Neural crest cell (in vitro differentiated cells): ENCODE measurements at regions not wholly inside any gene's neighbourhood (a gene's known extent, or its start where the extent isn't known, plus 50 kb on each side); places are given as distances from the start of the nearest gene placed in this dataset.

ENCODE experiments used
- DNase-seq: peaks from one replicate; pipeline ENCODE4 v3.0.0; 2021; ENCODE audit warnings: low read depth, mixed read lengths, low spot score
- H3K27ac Mint-ChIP-seq: one replicate; pipeline ENCODE4 v1.8.0; 2021; ENCODE audit warnings: mild to moderate bottlenecking, mixed read lengths; ENCODE audit not compliant: unreplicated experiment
- H3K27me3 Mint-ChIP-seq: 2 replicates; pipeline ENCODE4 v1.8.0; 2021; ENCODE audit warnings: low read depth, mild to moderate bottlenecking, mixed read lengths
- H3K36me3 Mint-ChIP-seq: 2 replicates; pipeline ENCODE4 v1.8.0; 2021; ENCODE audit warnings: low read depth, mild to moderate bottlenecking, mixed read lengths
- H3K4me1 Mint-ChIP-seq: 2 replicates; pipeline ENCODE4 v1.8.0; 2021; ENCODE audit warnings: mixed read lengths
- H3K4me3 Mint-ChIP-seq: one replicate; pipeline ENCODE4 v1.8.0; 2021; ENCODE audit warnings: mild to moderate bottlenecking, mixed read lengths
- H3K9me3 Mint-ChIP-seq: 2 replicates; pipeline ENCODE4 v1.8.0; 2021; ENCODE audit warnings: mixed read lengths
- CTCF ChIP-seq: fragments of 200-600 bp; sonication (generic); conservative IDR thresholded peaks from 2 replicates; pipeline ENCODE4 v1.5.0; 2021; ENCODE audit warnings: antibody characterized with exemption, mild to moderate bottlenecking

GRCh38 chr9:106766616-106767015, 96.3 kb upstream of the ZNF462 start:
- no peaks in the 10 kb centered on the region for H3K4me1 Mint-ChIP-seq
- H3K36me3 Mint-ChIP-seq: no peaks in the 10 kb centered on the region
- TF ChIP-seq CTCF: no peak
- H3K9me3 Mint-ChIP-seq: no peaks in the 10 kb centered on the region
- H3K27me3 Mint-ChIP-seq: no peaks in the 10 kb centered on the region
- no peak overlapping the region for H3K4me3 Mint-ChIP-seq
- no peak overlapping the region for H3K27ac Mint-ChIP-seq
- DNase-seq: no peak

- Mint-ChIP-seq H3K27me3 (no peaks in the 10 kb centered on the region), H3K27ac (no peak overlapping the region), H3K36me3 (no peaks in the 10 kb centered on the region), H3K9me3 (no peaks in the 10 kb centered on the region), H3K4me3 (no peak overlapping the region), H3K4me1 (no peaks in the 10 kb centered on the region)
- DNase-seq: no peak
- no peak for TF ChIP-seq CTCF
These were observed 93.6 kb upstream of the ZNF462 start for GRCh38 chr9:106769331-106769730.

GRCh38 chr9:106771608-106772007, 91.4 kb upstream of the ZNF462 start:
- no peak overlapping the region for H3K4me3 Mint-ChIP-seq
- H3K27ac Mint-ChIP-seq: no peak overlapping the region
- H3K4me1 Mint-ChIP-seq: no peaks in the 10 kb centered on the region
- no peak for DNase-seq
- H3K36me3 Mint-ChIP-seq: no peaks in the 10 kb centered on the region
- no peak for TF ChIP-seq CTCF
- no peaks in the 10 kb centered on the region for H3K9me3 Mint-ChIP-seq
- no peaks in the 10 kb centered on the region for H3K27me3 Mint-ChIP-seq

GRCh38 chr9:106772523-106773290, 90.3 kb upstream of the ZNF462 start:
- no peaks in the 10 kb centered on the region for H3K4me1 Mint-ChIP-seq
- H3K36me3 Mint-ChIP-seq: no peaks in the 10 kb centered on the region
- peak overlapping the region; percentile 20 for H3K27ac Mint-ChIP-seq
- TF ChIP-seq CTCF: no peak
- no peak for DNase-seq
- H3K27me3 Mint-ChIP-seq: no peaks in the 10 kb centered on the region
- no peak overlapping the region for H3K4me3 Mint-ChIP-seq
- H3K9me3 Mint-ChIP-seq: no peaks in the 10 kb centered on the region

- no peaks in the 10 kb centered on the region for H3K27me3 Mint-ChIP-seq
- peak overlapping the region; percentile 45 for H3K27ac Mint-ChIP-seq
- H3K9me3 Mint-ChIP-seq: no peaks in the 10 kb centered on the region
- TF ChIP-seq CTCF: no peak
- H3K36me3 Mint-ChIP-seq: no peaks in the 10 kb centered on the region
- H3K4me1 Mint-ChIP-seq: no peaks in the 10 kb centered on the region
- DNase-seq: no peak
- H3K4me3 Mint-ChIP-seq: no peak overlapping the region
These were observed 89.2 kb upstream of the ZNF462 start for GRCh38 chr9:106773750-106774149.
